HG03342 (cell line): ENCODE measurements at regions not wholly inside any gene's neighbourhood (a gene's known extent, or its start where the extent isn't known, plus 50 kb on each side); places are given as distances from the start of the nearest gene placed in this dataset.

Experiments
- ATAC-seq: cut with Tn5 transposase; IDR thresholded peaks from one replicate; pipeline ENCODE4 v1.9.1; 2021; ENCODE audit warnings: mild to moderate bottlenecking, moderate library complexity; ENCODE audit not compliant: unreplicated experiment

DNA sequence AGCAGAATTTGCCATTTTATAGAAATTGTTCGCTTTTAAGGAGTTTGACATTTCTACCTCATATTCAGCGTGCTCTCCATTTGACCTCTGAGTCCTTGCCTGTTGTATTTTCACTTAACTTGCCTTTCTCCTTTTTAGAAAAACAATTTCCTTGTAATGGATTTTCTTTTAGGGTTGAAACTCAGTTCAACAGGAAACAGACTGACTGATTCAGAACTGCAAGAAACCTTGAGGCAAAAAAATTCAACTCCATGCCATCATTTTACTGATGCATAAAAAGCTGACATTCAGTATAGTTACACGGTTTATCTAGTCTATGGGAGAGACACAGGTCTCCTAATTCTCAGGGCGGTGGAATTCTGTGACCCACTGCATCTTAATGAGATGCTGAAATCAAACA, 59.8 kb downstream of the MRPS30 start:
- ATAC-seq: no peak

DNA sequence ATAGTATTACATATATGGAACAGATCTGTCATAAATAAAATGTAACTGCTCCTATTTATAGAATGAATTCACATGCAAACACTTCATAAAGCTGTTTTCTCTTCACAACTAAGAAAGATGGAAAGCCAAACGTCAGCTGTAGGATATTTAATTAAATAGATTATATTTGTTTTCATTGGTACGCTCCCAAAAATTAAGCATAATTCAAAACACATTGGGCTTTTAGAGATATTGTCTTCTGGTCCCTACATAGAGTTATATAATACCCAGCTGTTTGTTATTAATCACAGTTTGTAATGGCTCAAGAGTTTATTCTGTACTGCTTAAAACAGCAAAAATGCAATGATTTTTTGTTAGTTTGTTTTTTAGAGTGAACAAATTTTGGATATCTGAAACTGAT, 61.2 kb downstream of the MRPS30 start:
- ATAC-seq: no peak

DNA sequence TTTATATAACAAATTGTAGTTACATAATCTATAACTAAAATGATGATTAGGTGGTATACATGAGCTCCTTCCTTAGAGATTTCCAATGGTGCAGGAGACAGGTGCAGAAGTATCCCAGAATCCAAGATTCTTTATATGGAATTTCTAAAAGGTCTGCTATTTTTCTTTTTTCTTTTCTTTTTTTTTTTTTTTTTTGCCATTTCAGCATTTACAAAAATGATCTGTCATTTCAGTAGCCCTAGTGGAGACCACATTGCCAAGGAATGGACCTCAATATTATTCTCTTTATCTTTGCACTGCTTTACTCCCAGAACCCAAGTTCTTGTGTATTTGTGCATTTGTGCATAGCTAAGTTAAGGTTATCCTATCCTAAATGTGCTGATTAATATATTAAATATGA, 61.7 kb downstream of the MRPS30 start:
- ATAC-seq: no peak

DNA sequence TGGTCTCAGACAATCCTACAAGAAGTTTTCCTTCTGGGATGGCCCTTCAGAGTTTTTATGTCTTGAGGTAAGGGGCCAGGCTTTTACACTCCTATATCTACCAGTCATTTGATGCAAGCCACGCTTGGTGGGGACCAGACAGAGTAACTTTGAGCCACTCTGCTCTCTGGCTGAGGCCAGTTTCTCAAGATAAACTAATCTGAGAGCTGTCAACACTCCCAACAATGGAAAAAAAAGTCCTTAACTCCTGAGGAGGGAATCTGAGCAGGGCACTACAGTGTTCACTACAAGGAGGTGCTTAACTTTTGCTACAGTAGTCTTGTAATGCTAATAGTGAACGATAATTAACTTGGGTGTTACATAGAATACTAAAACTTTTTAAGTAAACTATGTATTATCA, 62.7 kb downstream of the MRPS30 start:
- ATAC-seq: no peak

DNA sequence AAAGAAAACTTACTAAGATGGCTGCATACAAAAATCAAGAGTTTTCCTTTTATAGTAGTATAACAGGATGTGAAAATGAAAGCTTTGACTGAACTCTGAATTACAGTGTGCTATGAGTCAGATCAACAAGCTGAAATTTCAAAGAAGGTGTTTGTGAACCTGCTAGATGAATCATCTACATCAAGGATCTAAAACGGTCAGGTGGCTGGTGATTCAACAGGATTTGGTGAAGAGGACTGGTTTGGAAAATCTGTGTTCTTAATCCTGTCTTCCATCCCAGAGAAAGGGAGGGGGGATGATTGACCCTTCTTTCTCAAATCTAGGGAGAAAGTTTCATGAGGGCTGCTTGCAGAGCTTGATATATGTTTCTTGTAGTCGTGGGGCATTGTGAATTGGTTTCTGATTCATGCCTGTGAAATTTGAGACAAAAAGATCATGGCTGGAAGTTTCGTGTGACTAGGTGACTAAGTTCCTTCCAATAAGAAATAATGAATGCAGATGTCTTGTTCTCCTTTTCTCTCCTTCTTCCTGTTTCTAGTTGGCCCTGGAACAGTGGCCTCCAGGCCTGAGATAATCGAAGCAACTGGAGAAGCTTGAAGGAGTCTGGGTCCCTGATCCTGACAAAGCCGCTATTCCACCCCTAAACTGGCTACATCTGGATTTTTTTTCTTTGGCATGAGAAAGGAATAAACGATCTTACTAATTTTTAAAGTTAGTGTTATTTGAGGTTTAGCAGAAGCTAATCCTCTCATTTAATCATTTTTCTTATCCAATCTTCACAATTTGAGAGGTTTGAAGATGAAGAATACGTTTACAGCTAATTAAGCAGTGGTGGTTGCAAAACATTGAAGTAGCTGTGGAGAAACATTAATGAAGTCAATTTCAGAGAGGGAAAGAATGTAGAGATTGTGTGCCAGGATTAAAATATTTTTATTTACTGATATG, 67.2 kb downstream of the MRPS30 start:
- peak; percentile 100 for ATAC-seq

DNA sequence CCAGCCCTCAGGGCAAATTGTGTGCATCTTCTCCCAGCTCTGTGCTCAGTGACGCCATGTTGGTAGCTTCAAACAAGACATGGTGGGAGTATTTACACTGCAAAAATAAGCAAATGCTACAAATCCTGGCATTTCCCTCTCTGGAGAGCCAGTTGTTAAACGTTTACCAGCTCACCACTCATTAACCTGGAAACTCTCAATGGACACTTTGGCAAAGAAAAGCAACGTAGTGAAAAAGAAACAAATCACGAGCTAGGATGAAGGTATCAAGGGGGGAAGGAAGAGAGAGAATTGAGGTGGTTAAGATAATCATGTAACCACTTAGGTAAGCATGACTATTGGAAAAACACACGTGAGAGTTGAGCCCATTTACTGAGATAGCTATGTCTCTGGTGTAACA, 72.5 kb downstream of the MRPS30 start:
- no peak for ATAC-seq

DNA sequence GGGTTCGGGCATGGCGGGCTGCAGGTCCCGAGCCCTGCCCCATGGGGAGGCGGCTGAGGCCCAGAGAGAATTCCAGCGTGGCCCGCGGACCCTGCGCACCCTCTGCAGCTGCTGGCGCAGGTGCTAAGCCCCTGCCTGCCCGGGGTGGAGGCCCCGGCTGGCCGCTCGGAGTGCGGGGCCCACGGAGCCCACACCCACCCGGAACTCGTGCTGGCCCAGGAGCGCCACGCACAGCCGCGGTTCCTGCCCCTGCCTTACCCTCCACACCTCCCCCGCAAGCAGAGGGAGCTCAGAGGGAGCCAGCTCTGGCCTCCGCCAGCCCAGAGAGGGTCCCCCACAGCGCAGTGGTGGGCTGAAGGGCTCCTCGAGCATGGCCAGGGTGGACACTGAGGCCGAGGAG, 75.3 kb downstream of the MRPS30 start:
- no peak for ATAC-seq

DNA sequence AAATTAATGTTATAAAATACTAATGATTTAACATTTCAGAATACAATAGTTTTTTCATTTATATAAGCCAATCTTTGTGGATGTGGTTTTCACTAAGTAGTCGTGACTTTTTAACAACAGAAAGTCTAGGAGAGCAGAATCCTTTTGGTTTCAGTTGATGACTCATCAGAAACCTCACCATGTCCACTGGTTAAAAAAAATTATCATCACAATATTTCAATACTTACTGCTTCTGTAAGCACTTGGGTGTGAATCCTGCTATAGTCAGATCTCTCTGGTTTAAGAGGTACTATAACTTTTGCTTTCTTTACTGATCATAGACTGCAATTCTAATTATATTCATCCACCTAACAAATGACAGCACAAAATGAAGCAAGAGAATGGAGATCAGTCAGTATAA, 77.2 kb downstream of the MRPS30 start:
- peak; percentile 91 for ATAC-seq

DNA sequence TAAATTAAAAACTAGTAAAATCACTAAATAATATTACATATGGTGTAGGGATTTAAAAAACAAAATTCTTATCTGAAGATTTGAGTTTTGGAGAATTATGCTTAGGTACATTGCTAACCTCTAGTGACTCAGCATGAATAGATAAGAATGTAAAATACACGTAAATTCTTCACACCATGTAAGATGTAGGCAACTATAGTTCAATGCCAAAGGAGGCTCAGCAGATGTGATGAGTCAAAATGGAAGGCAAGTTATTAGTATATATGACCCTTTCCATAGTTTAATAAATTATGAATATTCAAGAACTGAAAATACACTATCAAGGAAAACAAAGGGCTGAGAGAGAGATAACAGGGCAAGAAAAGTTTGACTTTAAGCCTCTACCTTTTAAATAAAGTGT, 79.0 kb downstream of the MRPS30 start:
- ATAC-seq: peak; percentile 36

DNA sequence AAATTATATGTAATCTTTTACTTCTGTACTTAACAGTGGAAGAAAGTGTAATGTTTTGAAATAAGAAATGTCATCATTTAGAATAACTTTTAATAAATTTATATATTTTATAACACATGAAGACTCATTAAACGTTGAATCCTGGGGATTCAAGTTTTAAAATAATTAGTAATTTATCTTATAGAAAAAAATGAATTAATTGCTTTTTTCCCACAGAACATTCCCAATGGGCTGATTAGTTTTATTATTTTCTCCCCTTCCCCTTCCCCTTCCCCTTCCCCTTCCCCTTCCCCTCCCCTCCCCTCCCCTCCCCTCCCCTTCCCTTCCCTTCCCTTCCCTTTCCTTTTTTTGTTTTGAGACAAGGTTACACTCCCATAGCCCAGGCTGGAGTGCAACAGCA, 79.7 kb downstream of the MRPS30 start:
- no peak for ATAC-seq

DNA sequence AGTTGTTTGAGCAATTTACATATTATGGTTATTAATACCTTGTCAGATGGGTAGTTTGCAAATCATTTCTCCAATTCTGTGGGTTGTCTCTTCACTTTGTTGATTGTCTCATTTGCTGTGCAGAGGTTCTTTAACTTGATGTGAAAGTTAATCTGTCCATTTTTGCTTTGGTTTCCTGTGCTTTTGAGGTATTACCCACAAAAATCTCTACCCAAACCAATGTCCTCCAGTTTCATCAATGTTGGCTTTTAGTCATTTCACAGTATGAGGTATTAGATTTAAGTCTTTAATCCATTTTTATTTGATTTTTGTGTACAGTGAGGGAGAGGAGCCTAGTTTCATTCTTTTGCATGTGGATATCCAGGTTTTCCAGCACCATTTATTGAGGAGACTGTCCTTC, 82.4 kb downstream of the MRPS30 start:
- ATAC-seq: no peak

DNA sequence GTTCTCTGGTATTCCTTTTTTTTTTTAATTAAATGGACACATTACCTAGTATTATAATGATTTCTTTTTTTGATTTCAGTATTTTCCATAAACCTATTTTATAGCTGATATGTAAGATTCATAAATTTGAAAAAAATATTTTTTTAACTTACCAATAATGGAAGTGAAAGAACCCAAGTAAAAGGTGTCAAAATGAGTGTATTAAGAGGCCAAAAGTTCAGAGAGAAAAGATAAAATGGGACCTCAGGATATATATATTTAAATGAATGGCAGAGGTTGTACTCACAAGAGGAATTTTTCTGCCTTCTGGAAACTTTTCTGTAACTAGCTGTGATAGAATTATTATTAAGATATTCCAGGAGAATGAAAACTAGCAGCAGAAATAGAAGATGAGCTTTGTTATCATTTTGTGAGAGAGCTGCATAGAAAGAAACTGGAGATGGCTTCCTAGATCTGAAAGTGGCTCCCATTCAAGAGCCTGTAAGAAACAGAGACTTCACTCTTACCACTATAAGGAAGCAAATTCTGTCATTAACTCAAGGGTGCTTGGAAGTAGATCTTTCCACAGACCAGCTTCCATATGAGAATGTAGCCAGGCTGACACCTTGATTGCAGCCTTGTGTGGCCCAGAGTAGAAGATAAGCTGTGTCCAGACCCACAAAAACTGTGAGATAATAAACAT, 91.7 kb downstream of the MRPS30 start:
- ATAC-seq: no peak

DNA sequence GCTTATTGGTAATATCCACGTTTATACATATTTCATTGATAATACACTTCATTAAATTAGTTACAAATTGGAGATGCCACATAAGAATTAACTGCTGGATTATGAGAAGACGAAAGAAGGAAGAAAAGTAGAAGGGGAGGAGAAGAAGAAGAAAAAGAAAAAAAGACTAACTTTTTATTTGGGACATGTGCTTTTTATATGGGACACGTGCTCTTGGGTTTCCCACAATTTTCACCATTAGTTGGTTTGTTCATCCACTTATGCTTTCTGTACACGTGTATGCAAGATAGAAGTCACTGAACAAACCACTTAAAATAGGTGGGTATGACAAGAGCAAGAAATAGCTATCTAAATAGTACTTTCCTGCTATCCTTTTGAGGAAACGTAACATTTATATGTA, 98.6 kb downstream of the MRPS30 start:
- no peak for ATAC-seq

DNA sequence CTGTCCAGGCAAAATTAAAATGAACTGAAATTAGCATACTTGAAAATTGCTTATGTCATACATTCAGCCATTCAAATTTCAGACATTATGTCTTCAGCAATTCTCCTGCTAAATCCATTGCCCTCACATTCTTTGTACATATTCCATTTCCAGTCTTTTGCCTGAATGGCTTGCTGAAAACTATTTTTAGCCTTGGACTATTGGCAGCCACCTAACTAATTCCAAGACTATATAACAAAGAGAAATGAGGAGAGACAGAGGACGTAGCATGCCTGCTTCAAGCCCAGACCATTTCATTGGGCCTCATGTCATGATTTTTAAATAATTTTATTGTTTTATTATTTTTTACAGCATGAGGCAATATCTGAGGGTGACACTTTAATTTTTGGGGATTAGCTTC, 100.3 kb downstream of the MRPS30 start:
- ATAC-seq: no peak

DNA sequence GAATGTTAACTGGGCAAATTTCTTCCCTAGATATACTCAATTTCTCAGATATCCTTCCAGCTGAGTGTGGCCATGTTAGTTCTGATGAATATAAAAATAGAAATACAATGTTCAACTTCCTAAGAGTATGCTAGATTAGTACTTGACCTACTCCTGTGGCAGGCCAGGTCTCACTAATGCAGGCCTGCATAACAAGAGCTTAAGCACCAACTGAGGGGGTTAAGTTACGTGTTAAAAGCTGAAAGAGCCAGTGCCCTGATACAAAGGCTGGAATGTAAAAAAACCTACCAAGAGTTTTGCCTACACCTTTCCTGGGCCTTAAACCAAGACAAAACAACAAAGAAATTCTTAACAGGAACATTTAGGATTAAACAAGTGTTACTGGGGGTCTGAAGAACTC, 102.8 kb downstream of the MRPS30 start:
- ATAC-seq: no peak

DNA sequence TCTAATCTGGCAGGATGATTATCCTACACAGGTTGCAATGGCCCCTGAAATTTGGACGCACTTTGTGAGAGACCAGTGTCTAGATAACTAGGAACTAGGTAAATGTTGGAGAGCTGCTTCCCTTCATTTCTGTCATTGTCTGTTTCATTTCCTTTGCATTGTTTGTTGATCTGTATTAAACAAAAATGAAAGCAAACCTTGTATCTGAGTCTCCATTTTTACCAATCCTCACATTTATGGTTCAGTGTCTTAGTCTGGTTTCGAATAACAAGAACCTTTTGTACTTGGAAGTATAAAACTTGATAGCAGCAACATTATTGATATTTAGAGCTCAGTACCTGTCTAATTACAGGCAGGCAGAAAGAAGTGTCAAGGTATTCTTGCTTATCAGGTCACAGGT, 105.5 kb downstream of the MRPS30 start:
- no peak for ATAC-seq

DNA sequence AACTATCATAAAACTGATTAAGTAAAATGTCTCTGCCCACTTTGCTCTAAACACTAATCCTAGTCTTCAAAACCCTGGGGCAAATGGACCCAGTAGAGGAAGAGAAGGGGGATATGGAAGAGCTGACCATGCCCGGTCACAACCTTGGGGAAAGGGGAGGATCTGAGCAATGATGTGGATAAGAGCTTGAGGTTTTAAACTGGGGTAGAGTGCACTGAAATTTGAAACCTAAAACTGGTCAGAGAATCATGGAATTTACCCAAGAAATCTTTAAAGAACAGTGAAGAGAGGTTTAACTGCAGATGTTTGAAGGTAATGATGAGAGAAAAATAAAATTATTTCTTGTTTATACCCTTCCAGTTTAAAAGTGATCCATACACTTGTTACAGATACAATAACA, 110.8 kb downstream of the MRPS30 start:
- ATAC-seq: no peak

DNA sequence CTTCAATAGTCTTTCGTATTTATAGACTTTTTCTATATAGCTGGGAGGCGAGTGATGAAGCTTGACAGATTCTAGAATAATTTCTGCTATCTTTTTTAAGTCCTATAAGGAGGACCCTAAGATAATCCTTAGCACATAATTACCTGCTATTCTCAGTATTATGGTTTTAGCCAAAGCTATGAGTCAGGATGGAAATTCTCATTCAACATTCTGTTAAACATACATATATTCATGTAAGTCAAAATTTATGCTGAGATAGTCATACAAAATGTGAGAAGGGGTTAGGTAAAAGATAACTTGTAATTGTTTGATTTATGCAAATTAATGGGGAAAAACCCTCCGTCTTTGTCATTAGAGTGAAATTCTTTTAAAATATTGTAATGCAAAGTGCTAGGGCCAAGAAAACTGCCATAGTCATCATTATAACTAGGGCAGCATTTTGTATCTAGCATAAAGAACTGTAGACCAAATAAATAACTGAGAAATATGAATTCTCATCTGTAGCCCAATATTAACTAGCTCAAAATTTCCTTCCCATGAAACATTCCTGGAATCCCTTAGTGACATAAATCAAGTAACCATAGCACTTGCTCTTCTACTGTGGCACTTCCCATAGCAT, 118.5 kb downstream of the MRPS30 start:
- ATAC-seq: no peak

DNA sequence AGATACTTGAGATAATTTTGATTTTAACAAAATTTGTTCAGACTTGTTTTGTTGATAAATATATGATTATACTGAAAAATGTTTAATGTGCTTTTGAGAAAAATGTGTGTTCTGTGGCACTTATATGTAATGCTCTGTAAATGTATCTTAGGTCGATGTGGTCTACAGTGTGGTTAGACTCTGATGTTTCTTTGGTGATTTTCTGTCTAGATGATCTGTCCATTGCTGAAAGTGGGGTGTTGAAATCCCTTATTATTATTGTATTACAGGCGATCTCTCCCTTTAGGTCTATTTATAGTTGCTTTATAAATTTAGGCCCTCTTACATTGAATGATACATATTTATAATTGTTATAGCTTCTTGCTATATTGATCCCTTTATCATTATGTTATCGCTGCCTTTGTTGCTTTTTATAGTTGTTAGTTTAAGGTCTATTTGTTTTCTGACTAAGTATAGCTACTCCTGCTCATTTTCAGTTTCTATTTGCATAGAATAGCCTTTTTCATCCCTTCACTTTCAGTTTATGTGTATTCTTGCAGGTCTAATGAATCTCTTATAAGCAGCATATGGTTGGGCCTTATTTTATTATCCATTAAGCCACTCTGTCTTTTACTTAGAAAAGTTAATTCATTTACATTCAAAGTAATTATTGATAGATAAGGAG, 124.3 kb downstream of the MRPS30 start:
- ATAC-seq: peak; percentile 99

DNA sequence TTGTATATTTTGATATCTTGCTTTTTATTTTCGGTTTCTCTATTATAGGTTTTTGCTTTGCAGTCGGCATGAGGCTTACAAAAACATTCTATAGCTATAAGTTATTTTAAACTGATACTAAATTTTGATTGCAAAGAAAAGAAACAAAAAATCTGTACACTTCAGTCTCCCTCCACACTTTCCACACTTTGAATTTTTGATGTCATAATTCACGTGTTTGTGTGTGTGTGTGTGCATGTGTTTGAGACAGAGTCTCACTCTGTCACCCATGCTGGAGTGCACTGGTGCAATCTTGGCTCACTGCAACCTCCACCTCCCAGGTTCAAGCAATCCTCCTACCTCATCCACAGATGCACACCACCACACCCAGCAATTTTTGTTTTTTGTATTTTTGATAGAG, 124.9 kb downstream of the MRPS30 start:
- peak; percentile 28 for ATAC-seq

DNA sequence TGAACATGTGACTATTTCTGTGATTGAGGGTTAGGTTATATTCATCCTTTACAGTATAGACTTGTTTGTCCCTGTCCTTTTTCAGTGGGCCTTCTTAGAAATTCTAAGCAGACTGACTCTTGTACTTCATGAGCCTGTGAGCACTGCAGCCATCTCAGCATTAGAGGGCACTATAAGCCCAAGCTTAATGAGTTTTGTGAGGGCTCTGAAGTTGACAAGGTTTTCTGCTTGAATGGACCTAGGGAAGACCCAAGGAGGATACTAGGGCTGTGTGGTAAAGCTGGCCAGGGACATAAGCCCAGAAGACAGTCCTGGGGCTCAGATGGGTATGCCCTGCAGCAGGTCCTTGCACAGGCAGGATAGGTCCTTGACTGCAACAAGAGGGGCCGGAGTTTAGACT, 126.5 kb downstream of the MRPS30 start:
- ATAC-seq: no peak
